ENCODE measurements at regions not wholly inside any gene's neighbourhood (a gene's known extent, or its start where the extent isn't known, plus 50 kb on each side); places are given as distances from the start of the nearest gene placed in this dataset.

- ChIA-PET POLR2A (no interaction called here), CTCF (no interaction called here)
- no peaks in the 10 kb centered on the region for H3K27me3 ChIP-seq (replicated peaks in 1 of 4; ENCODE audit: control extremely low read depth in 1 of 4, control insufficient read depth in 3 of 4, insufficient read depth in 4 of 4, low read length in 3 of 4)
- no peaks in the 10 kb centered on the region for H3K79me2 ChIP-seq (ENCODE audit: control insufficient read depth, insufficient read depth, low read length)
- Mint-ChIP-seq H3K27me3 (peaks cover 16% of the 10 kb centered on the region), H3K4me3 (no peak overlapping the region), H3K27ac (no peak overlapping the region), H3K9me3 (ENCODE audit: insufficient read depth) (peaks cover 5% of the 10 kb centered on the region), H3K4me1 (no peaks in the 10 kb centered on the region)
- no peak overlapping the region for H3K27ac ChIP-seq (ENCODE audit: low read length in 2 of 2)
- intact Hi-C loops (cut with micrococcal nuclease) = no loop called here
- no peaks in the 10 kb centered on the region for H3K4me1 ChIP-seq (ENCODE audit: control insufficient read depth in 2 of 2, insufficient read depth in 2 of 2, low read length in 2 of 2)
- DNase-seq (no peak), ATAC-seq (ENCODE audit: low read depth) (no peak)
- no peaks in the 10 kb centered on the region for H4K20me1 ChIP-seq (ENCODE audit: control insufficient read depth, insufficient read depth, low read length, poor library complexity, severe bottlenecking)
- no peak overlapping the region for H2AFZ ChIP-seq (ENCODE audit: insufficient read depth, low read depth, low read length, poor library complexity, severe bottlenecking)
- no peak overlapping the region for H3K4me3 ChIP-seq (ENCODE audit: control extremely low read depth in 1 of 5, extremely low read depth in 1 of 5, insufficient read depth in 1 of 5, low read depth in 2 of 5, low read length in 4 of 5)
- no peaks in the 10 kb centered on the region for H3K36me3 ChIP-seq (replicated peaks in 1 of 2; ENCODE audit: control extremely low read depth in 1 of 2, control insufficient read depth in 1 of 2, extremely low read depth in 1 of 2, insufficient read depth in 2 of 2, low read length in 1 of 2)
- H3K9me3 ChIP-seq (ENCODE audit: control extremely low read depth in 1 of 3, control insufficient read depth in 2 of 3, insufficient read depth in 1 of 3, low read length in 2 of 3) = peaks cover 0 to 8% (median 5%) of the 10 kb centered on the region in 3 donors
- no peak for TF ChIP-seq EZH2 (IDR thresholded peaks at IDR 0.05; ENCODE audit: borderline replicate concordance, insufficient read depth, low read depth, low read length, poor library complexity, severe bottlenecking)
- TF ChIP-seq CTCF (IDR thresholded peaks at IDR 0.05) = no peak
- no peak overlapping the region for H3K4me2 ChIP-seq (replicated peaks; ENCODE audit: low read depth, low read length, poor library complexity, severe bottlenecking)
- no peak overlapping the region for H3K9ac ChIP-seq (ENCODE audit: low read length)
Measured at GRCh38 chr11:34793666-34794065, 122.5 kb downstream of the APIP start.

- no peak for TF ChIP-seq CTCF (IDR thresholded peaks at IDR 0.05)
- no peak for TF ChIP-seq EZH2 (IDR thresholded peaks at IDR 0.05; ENCODE audit: borderline replicate concordance, insufficient read depth, low read depth, low read length, poor library complexity, severe bottlenecking)
- ATAC-seq (ENCODE audit: low read depth) (no peak), DNase-seq (no peak)
- no peak overlapping the region for H3K27ac Mint-ChIP-seq
- peaks cover 16% of the 10 kb centered on the region for H3K27me3 Mint-ChIP-seq
- peaks cover 0 to 7% (median 5%) of the 10 kb centered on the region in 3 donors for H3K9me3 ChIP-seq (ENCODE audit: control extremely low read depth in 1 of 3, control insufficient read depth in 2 of 3, insufficient read depth in 1 of 3, low read length in 2 of 3)
- no peaks in the 10 kb centered on the region for H4K20me1 ChIP-seq (ENCODE audit: control insufficient read depth, insufficient read depth, low read length, poor library complexity, severe bottlenecking)
- POLR2A ChIA-PET = no interaction called here
- no peak overlapping the region for H2AFZ ChIP-seq (ENCODE audit: insufficient read depth, low read depth, low read length, poor library complexity, severe bottlenecking)
- peaks cover 5% of the 10 kb centered on the region for H3K9me3 Mint-ChIP-seq (ENCODE audit: insufficient read depth)
- no peak overlapping the region for H3K4me3 ChIP-seq (ENCODE audit: control extremely low read depth in 1 of 5, extremely low read depth in 1 of 5, insufficient read depth in 1 of 5, low read depth in 2 of 5, low read length in 4 of 5)
- WGBS (ENCODE audit: insufficient coverage) = 98% methylated on average over 4 of the region's 4 CpGs
- H3K4me1 ChIP-seq (ENCODE audit: control insufficient read depth in 2 of 2, insufficient read depth in 2 of 2, low read length in 2 of 2) = no peaks in the 10 kb centered on the region
- CTCF ChIA-PET = no interaction called here
- no peaks in the 10 kb centered on the region for H3K27me3 ChIP-seq (replicated peaks in 1 of 4; ENCODE audit: control extremely low read depth in 1 of 4, control insufficient read depth in 3 of 4, insufficient read depth in 4 of 4, low read length in 3 of 4)
- no peaks in the 10 kb centered on the region for H3K36me3 ChIP-seq (replicated peaks in 1 of 2; ENCODE audit: control extremely low read depth in 1 of 2, control insufficient read depth in 1 of 2, extremely low read depth in 1 of 2, insufficient read depth in 2 of 2, low read length in 1 of 2)
- no peak overlapping the region for H3K27ac ChIP-seq (ENCODE audit: low read length in 2 of 2)
- no peaks in the 10 kb centered on the region for H3K4me1 Mint-ChIP-seq
- no peak overlapping the region for H3K4me3 Mint-ChIP-seq
- H3K9ac ChIP-seq (ENCODE audit: low read length) = no peak overlapping the region
- no peak overlapping the region for H3K4me2 ChIP-seq (replicated peaks; ENCODE audit: low read depth, low read length, poor library complexity, severe bottlenecking)
- no peaks in the 10 kb centered on the region for H3K79me2 ChIP-seq (ENCODE audit: control insufficient read depth, insufficient read depth, low read length)
- intact Hi-C loops (cut with micrococcal nuclease) = no loop called here
Measured at GRCh38 chr11:34792814-34793258, 123.3 kb downstream of the APIP start.
